ENCODE measurements at regions not wholly inside any gene's neighbourhood (a gene's known extent, or its start where the extent isn't known, plus 50 kb on each side); places are given as distances from the start of the nearest gene placed in this dataset.

DNA sequence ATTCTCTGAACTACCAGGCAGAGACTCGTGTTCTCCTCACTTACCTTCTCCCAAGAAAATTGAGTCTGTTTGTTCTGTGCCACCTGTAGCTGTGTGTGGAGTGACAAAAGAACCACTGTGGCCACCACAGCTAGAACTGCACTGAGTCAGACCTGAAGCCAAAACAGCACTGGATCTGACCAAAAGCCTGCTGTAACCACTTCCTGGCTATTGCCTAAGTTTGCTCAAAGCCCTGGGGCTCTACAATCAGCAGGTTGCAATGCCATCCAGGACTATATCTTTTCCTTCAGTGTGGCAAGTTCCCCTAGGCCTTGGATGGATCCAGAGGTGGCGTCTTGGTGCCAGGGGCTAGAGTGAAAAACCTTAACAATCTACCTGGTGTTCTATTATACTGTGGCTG, 449.1 kb downstream of the FAM133A start:
- no peak overlapping the region for H3K9ac ChIP-seq (ENCODE audit: low read length)
- no peak overlapping the region for H3K23ac ChIP-seq (ENCODE audit: low read length)
- no peaks in the 10 kb centered on the region for H3K36me3 ChIP-seq (ENCODE audit: control insufficient read depth, insufficient read depth, low read length)
- no peak overlapping the region for H2BK15ac ChIP-seq (replicated peaks; ENCODE audit: low read depth)
- no peak overlapping the region for H4K5ac ChIP-seq (ENCODE audit: low read length)
- DNase-seq = no peak
- no peak overlapping the region for H2AK5ac ChIP-seq (ENCODE audit: low read length)
- H2BK120ac ChIP-seq (ENCODE audit: low read depth, low read length) = no peak overlapping the region
- no CpG with 5 or more reads among the region's 2 CpGs for WGBS (ENCODE audit: extremely low coverage, insufficient coverage, low lambda C conversion rate)
- no peaks in the 10 kb centered on the region for H3K27me3 ChIP-seq (ENCODE audit: insufficient read depth, low read length, poor library complexity)
- no peaks in the 10 kb centered on the region for H3K79me2 ChIP-seq (ENCODE audit: control insufficient read depth, insufficient read depth, low read length)
- no peak overlapping the region for H3K4me3 ChIP-seq (ENCODE audit: low read length)
- H3K18ac ChIP-seq (ENCODE audit: low read length) = no peak overlapping the region
- H3K27ac ChIP-seq (ENCODE audit: low read depth, low read length) = no peak overlapping the region
- H3K4me1 ChIP-seq (ENCODE audit: control insufficient read depth, low read depth, low read length) = no peaks in the 10 kb centered on the region
- no peak overlapping the region for H2BK5ac ChIP-seq (ENCODE audit: low read length)
- no peaks in the 10 kb centered on the region for H3K79me1 ChIP-seq (ENCODE audit: low read length)
- H3K4ac ChIP-seq (ENCODE audit: low read depth, low read length) = no peak overlapping the region
- H3K56ac ChIP-seq (ENCODE audit: low read length) = no peak overlapping the region
- H4K8ac ChIP-seq (ENCODE audit: low read depth, low read length) = no peak overlapping the region
- H3K4me2 ChIP-seq (ENCODE audit: low read length) = no peak overlapping the region

DNA sequence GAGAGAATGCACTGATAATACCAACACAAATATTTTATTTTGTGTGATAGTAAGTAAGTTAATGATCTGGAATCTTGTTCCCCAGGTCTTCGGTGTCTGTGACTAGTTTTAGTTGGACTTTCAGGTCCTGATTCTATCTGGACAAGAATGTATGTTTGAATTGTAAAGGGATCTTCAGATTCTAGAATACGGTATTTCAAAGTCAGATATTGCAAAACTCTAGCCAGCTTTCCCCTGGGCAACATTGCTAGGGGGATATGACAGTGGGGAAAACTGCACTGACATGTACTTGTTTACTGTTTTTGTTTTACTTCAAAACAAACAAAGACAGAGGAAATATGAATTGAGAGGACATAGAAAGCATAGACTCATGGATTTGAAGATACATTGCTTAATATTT, 489.0 kb downstream of the FAM133A start:
- no peak overlapping the region for H3K23ac ChIP-seq (ENCODE audit: low read length)
- no peak overlapping the region for H2BK120ac ChIP-seq (ENCODE audit: low read depth, low read length)
- no peaks in the 10 kb centered on the region for H3K36me3 ChIP-seq (ENCODE audit: control insufficient read depth, insufficient read depth, low read length)
- H4K5ac ChIP-seq (ENCODE audit: low read length) = no peak overlapping the region
- H2AK5ac ChIP-seq (ENCODE audit: low read length) = no peak overlapping the region
- H3K79me2 ChIP-seq (ENCODE audit: control insufficient read depth, insufficient read depth, low read length) = no peaks in the 10 kb centered on the region
- WGBS (ENCODE audit: extremely low coverage, insufficient coverage, low lambda C conversion rate) = no CpG with 5 or more reads among the region's 2 CpGs
- no peak overlapping the region for H2BK15ac ChIP-seq (replicated peaks; ENCODE audit: low read depth)
- H2BK5ac ChIP-seq (ENCODE audit: low read length) = no peak overlapping the region
- H3K4ac ChIP-seq (ENCODE audit: low read depth, low read length) = no peak overlapping the region
- no peak overlapping the region for H3K4me2 ChIP-seq (ENCODE audit: low read length)
- H3K4me3 ChIP-seq (ENCODE audit: low read length) = no peak overlapping the region
- H3K4me1 ChIP-seq (ENCODE audit: control insufficient read depth, low read depth, low read length) = no peaks in the 10 kb centered on the region
- H3K18ac ChIP-seq (ENCODE audit: low read length) = no peak overlapping the region
- no peak overlapping the region for H3K27ac ChIP-seq (ENCODE audit: low read depth, low read length)
- no peak overlapping the region for H4K8ac ChIP-seq (ENCODE audit: low read depth, low read length)
- no peak overlapping the region for H3K56ac ChIP-seq (ENCODE audit: low read length)
- H3K9ac ChIP-seq (ENCODE audit: low read length) = no peak overlapping the region
- H3K79me1 ChIP-seq (ENCODE audit: low read length) = no peaks in the 10 kb centered on the region
- no peak for DNase-seq
- no peaks in the 10 kb centered on the region for H3K27me3 ChIP-seq (ENCODE audit: insufficient read depth, low read length, poor library complexity)

DNA sequence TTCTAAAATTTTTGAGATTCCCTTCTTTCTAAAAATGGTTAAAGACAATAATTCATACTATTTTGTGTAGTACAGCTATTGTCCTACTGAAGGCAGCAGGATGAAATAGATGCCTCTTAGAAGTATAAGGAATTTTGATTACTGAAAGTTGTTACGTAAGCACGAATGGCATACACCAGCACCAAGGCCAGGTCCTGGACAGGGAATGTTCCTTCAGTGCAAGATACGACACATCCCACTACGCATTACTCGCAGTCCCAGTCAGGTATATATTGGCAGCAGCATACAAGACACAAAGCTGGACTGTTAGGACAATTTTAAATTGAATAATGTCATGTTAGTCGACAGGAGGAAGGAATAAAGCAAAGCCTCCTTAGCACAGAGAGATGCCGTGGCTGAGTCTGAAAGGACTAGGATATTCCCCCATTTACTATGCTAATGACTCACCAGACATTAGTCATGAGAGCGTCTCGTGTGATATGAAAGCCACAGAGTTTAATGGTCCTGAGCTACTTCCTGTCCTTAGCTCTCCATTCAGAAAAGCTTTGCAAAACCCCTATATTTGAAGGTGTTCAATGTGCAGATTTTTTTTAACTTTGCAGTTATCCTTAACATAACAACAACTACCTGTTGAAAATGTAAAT, 504.3 kb downstream of the FAM133A start:
- no peak overlapping the region for H3K4me3 ChIP-seq (ENCODE audit: low read length)
- H3K4ac ChIP-seq (ENCODE audit: low read depth, low read length) = no peak overlapping the region
- no peak overlapping the region for H4K5ac ChIP-seq (ENCODE audit: low read length)
- no peak overlapping the region for H2BK5ac ChIP-seq (ENCODE audit: low read length)
- no peak overlapping the region for H3K4me2 ChIP-seq (ENCODE audit: low read length)
- no peak overlapping the region for H3K23ac ChIP-seq (ENCODE audit: low read length)
- H2BK15ac ChIP-seq (replicated peaks; ENCODE audit: low read depth) = no peak overlapping the region
- no peak overlapping the region for H3K56ac ChIP-seq (ENCODE audit: low read length)
- no peaks in the 10 kb centered on the region for H3K79me1 ChIP-seq (ENCODE audit: low read length)
- H2BK120ac ChIP-seq (ENCODE audit: low read depth, low read length) = no peak overlapping the region
- H2AK5ac ChIP-seq (ENCODE audit: low read length) = no peak overlapping the region
- no peaks in the 10 kb centered on the region for H3K27me3 ChIP-seq (ENCODE audit: insufficient read depth, low read length, poor library complexity)
- H4K8ac ChIP-seq (ENCODE audit: low read depth, low read length) = no peak overlapping the region
- no peak overlapping the region for H3K9ac ChIP-seq (ENCODE audit: low read length)
- H3K4me1 ChIP-seq (ENCODE audit: control insufficient read depth, low read depth, low read length) = no peaks in the 10 kb centered on the region
- DNase-seq = no peak
- H3K27ac ChIP-seq (ENCODE audit: low read depth, low read length) = no peak overlapping the region
- no peak overlapping the region for H3K18ac ChIP-seq (ENCODE audit: low read length)
- no peaks in the 10 kb centered on the region for H3K79me2 ChIP-seq (ENCODE audit: control insufficient read depth, insufficient read depth, low read length)
- H3K36me3 ChIP-seq (ENCODE audit: control insufficient read depth, insufficient read depth, low read length) = no peaks in the 10 kb centered on the region
- no CpG with 5 or more reads among the region's 9 CpGs for WGBS (ENCODE audit: extremely low coverage, insufficient coverage, low lambda C conversion rate)

DNA sequence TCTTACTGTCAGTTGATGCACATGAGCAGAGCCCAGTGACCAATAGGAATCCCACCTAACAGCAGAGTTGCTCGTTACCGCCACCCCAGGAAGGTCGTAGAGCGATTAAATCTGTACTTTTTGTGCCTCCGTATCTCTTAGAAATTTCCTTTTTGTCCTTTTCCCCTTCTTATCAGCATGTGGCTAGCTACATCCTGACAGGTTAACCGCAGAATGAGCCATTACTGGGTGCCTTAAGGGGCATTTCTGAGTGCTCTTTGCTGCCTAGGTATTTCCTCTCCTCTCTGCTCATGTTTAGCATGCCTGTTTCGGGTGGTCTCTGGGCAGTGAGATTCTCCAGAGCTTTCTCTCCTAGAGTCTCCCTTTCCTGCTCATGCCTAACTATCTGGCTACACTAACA, 530.5 kb downstream of the FAM133A start:
- Histone ChIP-seq H3K56ac (ENCODE audit: low read length) (no peak overlapping the region), H4K5ac (ENCODE audit: low read length) (no peak overlapping the region), H2AK5ac (ENCODE audit: low read length) (no peak overlapping the region), H2BK5ac (ENCODE audit: low read length) (no peak overlapping the region), H3K79me1 (ENCODE audit: low read length) (no peaks in the 10 kb centered on the region), H2BK120ac (ENCODE audit: low read depth, low read length) (no peak overlapping the region), H3K9ac (ENCODE audit: low read length) (no peak overlapping the region), H3K4me2 (ENCODE audit: low read length) (no peak overlapping the region), H3K4me1 (ENCODE audit: control insufficient read depth, low read depth, low read length) (no peaks in the 10 kb centered on the region), H3K18ac (ENCODE audit: low read length) (no peak overlapping the region), H3K79me2 (ENCODE audit: control insufficient read depth, insufficient read depth, low read length) (no peaks in the 10 kb centered on the region), H3K36me3 (ENCODE audit: control insufficient read depth, insufficient read depth, low read length) (no peaks in the 10 kb centered on the region), H3K27ac (ENCODE audit: low read depth, low read length) (no peak overlapping the region), H2BK15ac (replicated peaks; ENCODE audit: low read depth) (no peak overlapping the region), H3K27me3 (ENCODE audit: insufficient read depth, low read length, poor library complexity) (no peaks in the 10 kb centered on the region), H3K23ac (ENCODE audit: low read length) (no peak overlapping the region), H3K4ac (ENCODE audit: low read depth, low read length) (no peak overlapping the region), H3K4me3 (ENCODE audit: low read length) (no peak overlapping the region), H4K8ac (ENCODE audit: low read depth, low read length) (no peak overlapping the region)
- DNase-seq = peak; percentile 31
- no CpG with 5 or more reads among the region's 7 CpGs for WGBS (ENCODE audit: extremely low coverage, insufficient coverage, low lambda C conversion rate)

DNA sequence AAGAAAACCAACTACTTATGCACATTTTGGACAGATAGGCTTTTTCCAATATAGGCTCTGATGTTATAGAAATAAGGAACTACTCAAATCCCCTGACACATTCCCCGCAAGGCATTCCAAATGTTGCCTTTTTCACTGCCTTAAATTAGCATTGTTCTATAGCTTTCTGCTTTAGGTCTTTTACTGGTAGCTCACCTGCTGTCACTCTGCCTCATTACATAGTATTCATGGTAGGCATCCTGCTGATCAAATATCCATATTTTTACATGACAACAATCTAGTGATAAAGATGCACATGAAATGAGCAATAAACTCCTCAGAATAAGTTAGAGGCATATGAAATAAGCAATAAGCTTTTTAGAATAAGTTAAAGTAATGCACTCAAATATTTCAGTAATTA, 542.7 kb downstream of the FAM133A start:
- Histone ChIP-seq H3K4me1 (ENCODE audit: control insufficient read depth, low read depth, low read length) (no peaks in the 10 kb centered on the region), H3K79me1 (ENCODE audit: low read length) (no peaks in the 10 kb centered on the region), H3K36me3 (ENCODE audit: control insufficient read depth, insufficient read depth, low read length) (no peaks in the 10 kb centered on the region), H3K9ac (ENCODE audit: low read length) (no peak overlapping the region), H2BK120ac (ENCODE audit: low read depth, low read length) (no peak overlapping the region), H3K4me3 (ENCODE audit: low read length) (no peak overlapping the region), H3K56ac (ENCODE audit: low read length) (no peak overlapping the region), H3K4ac (ENCODE audit: low read depth, low read length) (no peak overlapping the region), H4K8ac (ENCODE audit: low read depth, low read length) (no peak overlapping the region), H3K27ac (ENCODE audit: low read depth, low read length) (no peak overlapping the region), H2BK5ac (ENCODE audit: low read length) (no peak overlapping the region), H3K4me2 (ENCODE audit: low read length) (no peak overlapping the region), H3K18ac (ENCODE audit: low read length) (no peak overlapping the region), H3K79me2 (ENCODE audit: control insufficient read depth, insufficient read depth, low read length) (no peaks in the 10 kb centered on the region), H4K5ac (ENCODE audit: low read length) (no peak overlapping the region), H3K23ac (ENCODE audit: low read length) (no peak overlapping the region), H2BK15ac (replicated peaks; ENCODE audit: low read depth) (no peak overlapping the region), H3K27me3 (ENCODE audit: insufficient read depth, low read length, poor library complexity) (no peaks in the 10 kb centered on the region), H2AK5ac (ENCODE audit: low read length) (no peak overlapping the region)
- no CpG with 5 or more reads among the region's 1 CpG for WGBS (ENCODE audit: extremely low coverage, insufficient coverage, low lambda C conversion rate)
- peak; percentile 17 for DNase-seq

DNA sequence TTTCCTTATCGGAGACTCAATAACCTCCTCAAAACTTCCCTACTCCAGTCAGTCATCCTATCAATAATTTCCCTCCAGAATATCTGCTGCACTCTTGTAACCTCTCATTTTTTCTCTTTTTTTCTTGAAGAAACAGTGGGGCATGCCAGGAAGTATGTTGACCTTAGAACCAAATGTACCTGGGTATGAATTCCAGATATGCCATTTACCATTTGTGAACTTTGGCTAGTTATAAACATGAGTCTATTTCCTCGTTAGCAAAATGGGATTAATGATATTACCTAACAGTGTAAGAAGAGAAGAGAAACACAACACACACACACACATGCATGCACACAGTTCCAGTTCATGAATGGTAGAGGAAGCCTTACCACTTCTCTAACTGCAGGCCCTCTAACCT, 578.2 kb downstream of the FAM133A start:
- H3K27me3 ChIP-seq (ENCODE audit: insufficient read depth, low read length, poor library complexity) = no peaks in the 10 kb centered on the region
- no peak overlapping the region for H4K8ac ChIP-seq (ENCODE audit: low read depth, low read length)
- no peaks in the 10 kb centered on the region for H3K4me1 ChIP-seq (ENCODE audit: control insufficient read depth, low read depth, low read length)
- no peak overlapping the region for H3K23ac ChIP-seq (ENCODE audit: low read length)
- no peak overlapping the region for H4K5ac ChIP-seq (ENCODE audit: low read length)
- H3K36me3 ChIP-seq (ENCODE audit: control insufficient read depth, insufficient read depth, low read length) = no peaks in the 10 kb centered on the region
- no peak overlapping the region for H3K9ac ChIP-seq (ENCODE audit: low read length)
- no peaks in the 10 kb centered on the region for H3K79me2 ChIP-seq (ENCODE audit: control insufficient read depth, insufficient read depth, low read length)
- H3K27ac ChIP-seq (ENCODE audit: low read depth, low read length) = no peak overlapping the region
- H3K56ac ChIP-seq (ENCODE audit: low read length) = no peak overlapping the region
- H3K4me3 ChIP-seq (ENCODE audit: low read length) = no peak overlapping the region
- H3K4ac ChIP-seq (ENCODE audit: low read depth, low read length) = no peak overlapping the region
- H3K79me1 ChIP-seq (ENCODE audit: low read length) = no peaks in the 10 kb centered on the region
- H2AK5ac ChIP-seq (ENCODE audit: low read length) = no peak overlapping the region
- no peak overlapping the region for H3K18ac ChIP-seq (ENCODE audit: low read length)
- H2BK15ac ChIP-seq (replicated peaks; ENCODE audit: low read depth) = no peak overlapping the region
- H2BK5ac ChIP-seq (ENCODE audit: low read length) = no peak overlapping the region
- DNase-seq = no peak
- H2BK120ac ChIP-seq (ENCODE audit: low read depth, low read length) = no peak overlapping the region
- no CpG with 5 or more reads among the region's 2 CpGs for WGBS (ENCODE audit: extremely low coverage, insufficient coverage, low lambda C conversion rate)
- H3K4me2 ChIP-seq (ENCODE audit: low read length) = no peak overlapping the region
